GM12878 (cell line): ENCODE measurements at regions not wholly inside any gene's neighbourhood (a gene's known extent, or its start where the extent isn't known, plus 50 kb on each side); places are given as distances from the start of the nearest gene placed in this dataset.
"Not testable (repeated sequence)": the region's sequence is repeated elsewhere in the genome, so short reads cannot be mapped to it uniquely, and the experiment has no call there.

Source experiments
- ATAC-seq: fragments of 200-7000 bp; cut with Tn5 transposase; 3 replicates; pipeline ENCODE4 v1.9.1; 2020; ENCODE audit warnings: mild to moderate bottlenecking, moderate library complexity
- BruUV-seq: library from RNA; stranded (reverse); fragments of 400-500 nt; replicated peaks from 2 replicates; lab custom pipeline; 2021; lab: Mats Ljungman, UMichigan
- CTCF ChIA-PET: fragments of 300-600 bp; sonication (Branson Sonifier 250); formaldehyde crosslinking; extraction: SDS; loops from one replicate; lab custom pipeline; 2021; ENCODE audit warnings: inconsistent platforms; lab: Yijun Ruan, JAX
- POLR2A ChIA-PET: fragments of 350-600 bp; formaldehyde crosslinking; extraction: SDS; loops from one replicate; lab custom pipeline; 2021; ENCODE audit warnings: inconsistent platforms; lab: Charles Lee
- RAD21 ChIA-PET: fragments of 300-600 bp; sonication (Branson Sonifier 250); formaldehyde crosslinking; loops from one replicate; lab custom pipeline; 2023; ENCODE audit warnings: antibody characterized with exemption; ENCODE audit not compliant: unreplicated experiment; lab: Charles Lee
- SMC1A ChIA-PET: fragments of 300-600 bp; sonication (Branson Sonifier 250); formaldehyde crosslinking; loops from one replicate; lab custom pipeline; 2023; ENCODE audit not compliant: unreplicated experiment, uncharacterized antibody; lab: Charles Lee
- DNase-seq: peaks from one replicate; pipeline ENCODE4 v3.0.0-alpha.2; 2011; ENCODE audit warnings: low read depth, low spot score
- FAIRE-seq: peaks from 3 replicates; lab custom pipeline; 2011; peaks lifted over from hg19 to GRCh38; lab: Jason Lieb, UNC
- H2AFZ ChIP-seq: 2 replicates; pipeline ENCODE4 v1.6.0; 2011; ENCODE audit warnings: low read depth, low read length, control low read depth; ENCODE audit not compliant: control insufficient read depth
- H3K27ac ChIP-seq: 2 replicates; pipeline ENCODE4 v1.5.1; 2011; ENCODE audit warnings: control low read depth; ENCODE audit not compliant: control insufficient read depth, insufficient read depth
- H3K27me3 ChIP-seq, 2 experiments: replicated peaks in 1 of 2; 2 replicates each; pipeline versions ENCODE4 v1.6.0 to v1.6.1; 2011; ENCODE audit warnings: low read length in 1 of 2; ENCODE audit not compliant: control insufficient read depth in 2 of 2, insufficient read depth in 2 of 2
- H3K36me3 ChIP-seq, 2 experiments: 2 replicates each; pipeline ENCODE4 v1.5.1; 2011; ENCODE audit warnings: low read length in 1 of 2; ENCODE audit not compliant: control insufficient read depth in 2 of 2, insufficient read depth in 2 of 2
- H3K4me1 ChIP-seq: 2 replicates; pipeline ENCODE4 v1.6.1; 2011; ENCODE audit warnings: mild to moderate bottlenecking, low read length, moderate library complexity, mixed read lengths; ENCODE audit not compliant: control insufficient read depth, insufficient read depth
- H3K4me2 ChIP-seq: 2 replicates; pipeline ENCODE4 v1.6.0; 2011; ENCODE audit warnings: control low read depth; ENCODE audit not compliant: control insufficient read depth, insufficient read depth
- H3K4me3 ChIP-seq: fragments of 200-600 bp; sonication (generic); 2 replicates; pipeline ENCODE4 v1.5.1; 2016
- H3K79me2 ChIP-seq: 2 replicates; pipeline ENCODE4 v1.6.0; 2011; ENCODE audit warnings: low read length; ENCODE audit not compliant: control insufficient read depth, insufficient read depth
- H3K9ac ChIP-seq: 2 replicates; pipeline ENCODE4 v1.8.0; 2011; ENCODE audit warnings: low read length, control low read depth, mixed read lengths; ENCODE audit not compliant: control insufficient read depth, insufficient read depth
- H3K9me3 ChIP-seq: replicated peaks from 3 replicates; pipeline ENCODE4 v1.5.1; 2011; ENCODE audit warnings: mild to moderate bottlenecking, low read length; ENCODE audit not compliant: control insufficient read depth, insufficient read depth
- H4K20me1 ChIP-seq: 2 replicates; pipeline ENCODE4 v1.6.0; 2011; ENCODE audit not compliant: control insufficient read depth, insufficient read depth
- ATF7 ChIP-seq: fragments of 450-650 bp; IDR thresholded peaks from 2 replicates; pipeline ENCODE4 v1.6.1; 2016; ENCODE audit warnings: low read depth, mild to moderate bottlenecking
- BMI1 ChIP-seq: fragments of 450-650 bp; IDR thresholded peaks from 2 replicates; pipeline ENCODE4 v1.6.1; 2016; ENCODE audit warnings: mild to moderate bottlenecking, moderate library complexity, borderline replicate concordance
- DPF2 ChIP-seq: fragments of 450-650 bp; IDR thresholded peaks from 2 replicates; pipeline ENCODE4 v1.6.1; 2017; ENCODE audit warnings: mild to moderate bottlenecking
- PAX8 ChIP-seq: fragments of 450-650 bp; IDR thresholded peaks from 2 replicates; pipeline ENCODE4 v1.6.1; 2017; ENCODE audit warnings: mild to moderate bottlenecking, moderate library complexity
- YBX1 ChIP-seq: fragments of 450-650 bp; IDR thresholded peaks from 2 replicates; pipeline ENCODE4 v1.6.1; 2016; ENCODE audit warnings: antibody characterized with exemption
- ZNF217 ChIP-seq: fragments of 450-650 bp; IDR thresholded peaks from 2 replicates; pipeline ENCODE4 v1.6.1; 2017; ENCODE audit warnings: antibody characterized with exemption, mild to moderate bottlenecking
- WGBS: methylation state at CpG from one replicate; pipeline ENCODE4 v1.1.6; 2016; ENCODE audit warnings: low lambda C conversion rate; ENCODE audit not compliant: insufficient replicate concordance, insufficient coverage; ENCODE audit errors: missing lambda C conversion rate; 5-methylcytosine and 5-hydroxymethylcytosine counted together
- in situ Hi-C: fragments of 300-500 bp; cut with MboI; formaldehyde crosslinking; loops from 9 replicates; pipeline ENCODE4 v1.14.3; 2018; ENCODE audit warnings: mixed read lengths
- intact Hi-C: fragments of 100-400 bp; cut with micrococcal nuclease; formaldehyde crosslinking; loops from one replicate; pipeline ENCODE4 v1.14.2; 2022; ENCODE audit not compliant: unreplicated experiment

DNA sequence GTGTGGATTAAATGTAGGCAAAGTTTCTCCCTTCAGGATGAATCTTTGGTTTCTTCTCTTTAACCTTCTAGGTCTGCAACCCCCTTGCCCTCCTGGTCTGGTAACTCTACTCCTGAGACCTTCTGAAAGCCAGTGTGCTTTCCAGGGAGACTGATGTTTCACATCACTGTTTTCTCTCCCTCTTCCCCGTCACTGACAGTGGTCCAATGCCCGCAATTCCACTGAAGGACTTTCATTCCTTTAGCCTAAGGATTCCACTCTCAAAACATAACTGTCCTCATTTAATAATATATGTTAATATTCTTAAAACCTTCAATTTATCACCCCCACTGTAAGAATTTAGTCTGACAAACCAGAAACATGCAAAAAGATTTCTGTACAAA is 101.5 kb upstream of the CPNE4 start:
- 25% methylated on average over 2 of the region's 2 CpGs for WGBS
- intact Hi-C loops (no loop called here), in situ Hi-C loops (no loop called here)
- ChIA-PET SMC1A (no interaction called here), RAD21 (no interaction called here), CTCF (interaction anchor here (0.7 kb wide), 1 partner anchor 10 kb away, joined by 3 read pairs; no protein-coding TSS in a partner anchor), POLR2A (no interaction called here)
- Histone ChIP-seq H3K36me3 (no peaks in the 10 kb centered on the region), H2AFZ (no peak overlapping the region), H3K9me3 (no peaks in the 10 kb centered on the region), H3K4me2 (no peak overlapping the region), H3K27ac (no peak overlapping the region), H3K4me3 (no peak overlapping the region), H3K27me3 (no peaks in the 10 kb centered on the region), H3K9ac (no peak overlapping the region), H4K20me1 (no peaks in the 10 kb centered on the region), H3K4me1 (no peaks in the 10 kb centered on the region), H3K79me2 (no peaks in the 10 kb centered on the region)
- TF ChIP-seq ATF7 = no peak
- TF ChIP-seq YBX1 = no peak
- no peak for TF ChIP-seq DPF2
- no peak for TF ChIP-seq BMI1
- no peak for TF ChIP-seq PAX8
- no peak for TF ChIP-seq ZNF217
- FAIRE-seq (no peak), DNase-seq (no peak), ATAC-seq (no peak)
- BruUV-seq = no TSS peak

DNA sequence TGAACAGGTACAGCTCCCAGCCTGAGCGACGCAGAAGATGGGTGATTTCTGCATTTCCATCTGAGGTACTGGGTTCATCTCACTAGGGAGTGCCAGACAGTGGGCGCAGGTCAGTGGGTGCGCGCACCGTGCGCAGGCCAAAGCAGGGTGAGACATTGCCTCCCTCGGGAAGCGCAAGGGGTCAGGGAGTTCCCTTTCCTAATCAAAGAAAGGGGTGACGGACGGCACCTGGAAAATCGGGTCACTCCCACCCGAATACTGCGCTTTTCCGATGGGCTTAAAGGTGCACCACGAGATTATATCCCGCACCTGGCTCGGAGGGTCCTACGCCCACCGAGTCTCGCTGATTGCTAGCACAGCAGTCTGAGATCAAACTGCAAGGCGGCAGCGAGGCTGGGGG is 102.1 kb upstream of the CPNE4 start:
- intact Hi-C loops, H3K79me2 ChIP-seq, H3K27ac ChIP-seq, H2AFZ ChIP-seq, SMC1A ChIA-PET, H3K4me1 ChIP-seq, H3K9ac ChIP-seq, in situ Hi-C loops, ATAC-seq, DNase-seq, POLR2A ChIA-PET, H3K4me3 ChIP-seq, H4K20me1 ChIP-seq, FAIRE-seq, H3K4me2 ChIP-seq, H3K36me3 ChIP-seq, BruUV-seq, H3K9me3 ChIP-seq, H3K27me3 ChIP-seq, CTCF ChIA-PET, RAD21 ChIA-PET: not testable (repeated sequence)
- WGBS = 58% methylated on average over 23 of the region's 23 CpGs
